HEK293T (cell line): ENCODE measurements at regions not wholly inside any gene's neighbourhood (a gene's known extent, or its start where the extent isn't known, plus 50 kb on each side); places are given as distances from the start of the nearest gene placed in this dataset.

ENCODE experiments used
- CTCF ChIA-PET: fragments of 350-600 bp; formaldehyde crosslinking; extraction: SDS; loops from one replicate; lab custom pipeline; 2021; ENCODE audit warnings: antibody characterized with exemption, inconsistent platforms; lab: Yijun Ruan, JAX
- POLR2A ChIA-PET: fragments of 350-600 bp; formaldehyde crosslinking; extraction: SDS; loops from one replicate; lab custom pipeline; 2020; ENCODE audit warnings: antibody characterized with exemption, inconsistent platforms; lab: Yijun Ruan, JAX
- DNase-seq: peaks from one replicate; pipeline ENCODE4 v3.0.0; 2012; ENCODE audit warnings: mixed read lengths; ENCODE audit errors: extremely low spot score
- ARNT ChIP-seq: fragments of 450-650 bp; IDR thresholded peaks from 2 replicates; pipeline ENCODE4 v1.6.1; 2017; ENCODE audit warnings: mild to moderate bottlenecking
- BHLHE40 ChIP-seq: fragments of 450-650 bp; IDR thresholded peaks from 2 replicates; pipeline ENCODE4 v1.6.1; 2016; ENCODE audit warnings: mild to moderate bottlenecking, moderate library complexity, borderline replicate concordance
- CTBP1 ChIP-seq: fragments of 450-650 bp; IDR thresholded peaks from 2 replicates; pipeline ENCODE4 v1.6.1; 2016; ENCODE audit warnings: borderline replicate concordance
- ELF4 ChIP-seq: fragments of 450-650 bp; IDR thresholded peaks from 2 replicates; pipeline ENCODE4 v1.6.1; 2017; ENCODE audit warnings: antibody characterized with exemption
- FOXA1 ChIP-seq: fragments of 450-650 bp; IDR thresholded peaks from 2 replicates; pipeline ENCODE4 v1.6.1; 2016; ENCODE audit warnings: mild to moderate bottlenecking
- FOXK2 ChIP-seq: fragments of 450-650 bp; IDR thresholded peaks from 2 replicates; pipeline ENCODE4 v1.6.1; 2016; ENCODE audit warnings: mild to moderate bottlenecking
- FOXM1 ChIP-seq: fragments of 450-650 bp; IDR thresholded peaks from 2 replicates; pipeline ENCODE4 v1.6.1; 2017; ENCODE audit warnings: mild to moderate bottlenecking, borderline replicate concordance
- HDGF ChIP-seq: fragments of 450-650 bp; IDR thresholded peaks from 2 replicates; pipeline ENCODE4 v1.6.1; 2017; ENCODE audit warnings: antibody characterized with exemption, borderline replicate concordance
- L3MBTL2 ChIP-seq: fragments of 450-650 bp; conservative IDR thresholded peaks from 2 replicates; pipeline ENCODE4 v1.6.1; 2016; ENCODE audit warnings: mild to moderate bottlenecking
- LEF1 ChIP-seq: fragments of 450-650 bp; IDR thresholded peaks from 2 replicates; pipeline ENCODE4 v1.6.1; 2017; ENCODE audit warnings: mild to moderate bottlenecking, borderline replicate concordance
- NFRKB ChIP-seq: fragments of 450-650 bp; IDR thresholded peaks from 2 replicates; pipeline ENCODE4 v1.6.1; 2016; ENCODE audit warnings: mild to moderate bottlenecking, moderate library complexity
- PKNOX1 ChIP-seq: fragments of 450-650 bp; IDR thresholded peaks from 2 replicates; pipeline ENCODE4 v1.6.1; 2016
- SP1 ChIP-seq: fragments of 450-650 bp; IDR thresholded peaks from 2 replicates; pipeline ENCODE4 v1.6.1; 2017
- SUZ12 ChIP-seq: fragments of 450-650 bp; IDR thresholded peaks from 2 replicates; pipeline ENCODE4 v1.6.1; 2016; ENCODE audit warnings: mild to moderate bottlenecking
- TARDBP ChIP-seq: fragments of 450-650 bp; IDR thresholded peaks from 2 replicates; pipeline ENCODE4 v1.6.1; 2016
- ZNF384 ChIP-seq: fragments of 450-650 bp; IDR thresholded peaks from 2 replicates; pipeline ENCODE4 v1.6.1; 2016

GRCh38 chr3:24713516-24713915 lies 218.9 kb upstream of the THRB start:
- DNase-seq = no peak
- ChIA-PET CTCF (no interaction called here), POLR2A (no interaction called here)
- TF ChIP-seq BHLHE40 (no peak), TARDBP (no peak), HDGF (no peak), FOXM1 (no peak), CTBP1 (no peak), L3MBTL2 (no peak)

- DNase-seq = no peak
- ChIA-PET CTCF (no interaction called here), POLR2A (no interaction called here)
- TF ChIP-seq L3MBTL2 (no peak), FOXA1 (no peak), LEF1 (no peak), BHLHE40 (no peak), ZNF384 (no peak), CTBP1 (no peak), TARDBP (no peak), FOXK2 (no peak)
Measured at GRCh38 chr3:24714436-24714835, 219.8 kb upstream of the THRB start.

- no peak for TF ChIP-seq LEF1
- no peak for TF ChIP-seq FOXA1
- TF ChIP-seq FOXK2 = no peak
- no peak for TF ChIP-seq PKNOX1
- no peak for TF ChIP-seq CTBP1
- no peak for TF ChIP-seq ZNF384
- TF ChIP-seq HDGF = no peak
- no peak for TF ChIP-seq L3MBTL2
- TF ChIP-seq BHLHE40 = no peak
- TF ChIP-seq NFRKB = no peak
- TF ChIP-seq SUZ12 = no peak
- TF ChIP-seq ARNT = no peak
- CTCF ChIA-PET = no interaction called here
- POLR2A ChIA-PET = no interaction called here
- DNase-seq = no peak
Measured at GRCh38 chr3:24715171-24715792, 220.6 kb upstream of the THRB start.

GRCh38 chr3:24722087-24722486 lies 227.4 kb upstream of the THRB start:
- ChIA-PET POLR2A (no interaction called here), CTCF (no interaction called here)
- TF ChIP-seq SUZ12 (no peak), SP1 (no peak), CTBP1 (no peak), BHLHE40 (no peak), ZNF384 (no peak), PKNOX1 (no peak), LEF1 (no peak), FOXM1 (no peak), TARDBP (no peak), ELF4 (no peak)

GRCh38 chr3:24725514-24726255 lies 231.0 kb upstream of the THRB start:
- DNase-seq = no peak
- POLR2A ChIA-PET = no interaction called here
- CTCF ChIA-PET = interaction anchor here (0.6 kb wide), 1 partner anchor 150 kb away, joined by 3 read pairs; no protein-coding TSS in a partner anchor
- no peak for TF ChIP-seq TARDBP
- no peak for TF ChIP-seq FOXK2
- no peak for TF ChIP-seq PKNOX1
- TF ChIP-seq BHLHE40 = no peak
- TF ChIP-seq SUZ12 = no peak
- TF ChIP-seq NFRKB = no peak
- no peak for TF ChIP-seq SP1
- no peak for TF ChIP-seq LEF1
- TF ChIP-seq ARNT = no peak
- TF ChIP-seq CTBP1 = no peak
- TF ChIP-seq HDGF = no peak
- no peak for TF ChIP-seq FOXM1
- no peak for TF ChIP-seq ZNF384
- no peak for TF ChIP-seq L3MBTL2
- TF ChIP-seq FOXA1 = no peak

More at GRCh38 chr3:24722087-24722486, 227.4 kb upstream of the THRB start:
- no peak for DNase-seq

GRCh38 chr3:24726423-24726822 lies 231.8 kb upstream of the THRB start:
- no peak for DNase-seq
- CTCF ChIA-PET = interaction anchor here (0.6 kb wide), 1 partner anchor 151 kb away, joined by 3 read pairs; no protein-coding TSS in a partner anchor
- POLR2A ChIA-PET = no interaction called here
- no peak for TF ChIP-seq BHLHE40
